Ascending aorta (tissue), 2 donors: ENCODE measurements at regions not wholly inside any gene's neighbourhood (a gene's known extent, or its start where the extent isn't known, plus 50 kb on each side); places are given as distances from the start of the nearest gene placed in this dataset.
A peak's percentile ranks its signal among the peaks of the same experiment; 100 is the strongest.

Source experiments
- DNase-seq, 2 donors: peaks; one replicate each; pipeline ENCODE4 v3.0.0-alpha.2; 2019; ENCODE audit warnings: low spot score in 2 of 2
- H3K27ac ChIP-seq, 2 donors: fragments of 200-600 bp; sonication (generic); one replicate each; pipeline ENCODE4 v1.5.1; 2016 to 2017; ENCODE audit warnings: mild to moderate bottlenecking in 1 of 2
- H3K27me3 ChIP-seq: fragments of 200-600 bp; sonication (generic); one replicate; pipeline ENCODE4 v1.5.1; 2017
- H3K36me3 ChIP-seq, 2 donors: fragments of 200-600 bp; sonication (generic); one replicate each; pipeline ENCODE4 v1.5.1; 2016
- H3K4me1 ChIP-seq, 2 donors: fragments of 200-600 bp; sonication (generic); one replicate each; pipeline ENCODE4 v1.5.1; 2016 to 2017; ENCODE audit warnings: mild to moderate bottlenecking in 1 of 2
- H3K4me3 ChIP-seq, 2 donors: fragments of 200-600 bp; sonication (generic); one replicate each; pipeline ENCODE4 v1.5.1; 2016 to 2017; ENCODE audit warnings: mild to moderate bottlenecking in 1 of 2
- H3K9me3 ChIP-seq, 2 donors: fragments of 200-600 bp; sonication (generic); one replicate each; pipeline ENCODE4 v1.5.1; 2016
- intact Hi-C: fragments of 100-400 bp; cut with DNase I; formaldehyde crosslinking; loops from one replicate; pipeline ENCODE4 v1.15.1; 2023
- TF ChIP-seq, protein P1 (sequence below), 3 experiments: fragments of 200-600 bp in 2 of 3; fragments of 450-650 bp in 1 of 3; sonication (generic) in 2 of 3; IDR thresholded peaks; one replicate each; pipeline ENCODE4 v1.5.1; 2016 to 2019; ENCODE audit warnings: antibody characterized with exemption in 3 of 3, mild to moderate bottlenecking in 1 of 3, moderate library complexity in 1 of 3

DNA sequence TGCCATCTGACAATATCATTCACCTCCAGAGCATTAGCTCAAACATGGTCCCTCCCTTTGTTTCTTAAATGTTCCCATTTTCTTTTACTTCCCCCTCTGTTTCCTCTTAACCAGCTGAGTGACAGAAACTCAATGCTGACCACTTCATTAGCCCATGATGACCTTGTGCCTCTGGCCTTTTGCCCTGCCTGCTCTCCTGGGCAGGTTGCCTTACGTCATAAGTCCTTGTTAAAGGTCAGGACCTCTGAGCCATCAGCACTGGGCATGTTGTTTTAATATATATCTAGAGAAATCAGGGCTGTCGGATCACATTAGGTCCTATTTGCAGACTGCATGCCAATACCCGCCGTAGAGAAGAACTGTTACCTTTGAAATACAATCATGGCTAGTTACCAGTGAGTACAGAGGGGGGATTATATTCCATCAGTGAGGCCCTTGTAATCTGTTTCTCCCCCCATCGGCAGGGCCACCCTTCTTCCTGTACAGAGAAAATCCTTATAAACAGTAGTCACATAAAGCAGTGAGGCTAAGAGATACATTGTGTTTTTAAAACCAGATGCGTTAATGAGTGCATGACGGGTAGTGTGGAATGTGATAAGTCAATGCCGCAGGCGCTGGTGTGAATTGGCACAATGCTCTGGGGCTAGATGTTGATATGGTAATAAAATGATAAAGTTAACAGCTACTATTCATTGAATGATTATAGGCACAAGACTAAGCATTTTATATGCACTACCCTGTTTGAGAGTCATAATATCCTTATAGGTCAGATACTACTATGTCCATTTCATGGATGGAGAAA lies 94.3 kb upstream of the ZFHX3 start:
- Histone ChIP-seq H3K4me3 (no peak overlapping the region), H3K36me3 (no peaks in the 10 kb centered on the region), H3K27me3 (no peaks in the 10 kb centered on the region), H3K4me1 (peaks cover 0 to 11% of the 10 kb centered on the region in 2 donors), H3K27ac (peak overlapping the region; percentile 80 to 89), H3K9me3 (no peaks in the 10 kb centered on the region)
- intact Hi-C loops = loop anchor here (5.0 kb wide), 1 partner anchor 75 kb away; no protein-coding TSS in a partner anchor
- TF ChIP-seq, protein P1, sequence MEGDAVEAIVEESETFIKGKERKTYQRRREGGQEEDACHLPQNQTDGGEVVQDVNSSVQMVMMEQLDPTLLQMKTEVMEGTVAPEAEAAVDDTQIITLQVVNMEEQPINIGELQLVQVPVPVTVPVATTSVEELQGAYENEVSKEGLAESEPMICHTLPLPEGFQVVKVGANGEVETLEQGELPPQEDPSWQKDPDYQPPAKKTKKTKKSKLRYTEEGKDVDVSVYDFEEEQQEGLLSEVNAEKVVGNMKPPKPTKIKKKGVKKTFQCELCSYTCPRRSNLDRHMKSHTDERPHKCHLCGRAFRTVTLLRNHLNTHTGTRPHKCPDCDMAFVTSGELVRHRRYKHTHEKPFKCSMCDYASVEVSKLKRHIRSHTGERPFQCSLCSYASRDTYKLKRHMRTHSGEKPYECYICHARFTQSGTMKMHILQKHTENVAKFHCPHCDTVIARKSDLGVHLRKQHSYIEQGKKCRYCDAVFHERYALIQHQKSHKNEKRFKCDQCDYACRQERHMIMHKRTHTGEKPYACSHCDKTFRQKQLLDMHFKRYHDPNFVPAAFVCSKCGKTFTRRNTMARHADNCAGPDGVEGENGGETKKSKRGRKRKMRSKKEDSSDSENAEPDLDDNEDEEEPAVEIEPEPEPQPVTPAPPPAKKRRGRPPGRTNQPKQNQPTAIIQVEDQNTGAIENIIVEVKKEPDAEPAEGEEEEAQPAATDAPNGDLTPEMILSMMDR (IDR thresholded peaks at IDR 0.05) = no peak
- no peak for DNase-seq

DNA sequence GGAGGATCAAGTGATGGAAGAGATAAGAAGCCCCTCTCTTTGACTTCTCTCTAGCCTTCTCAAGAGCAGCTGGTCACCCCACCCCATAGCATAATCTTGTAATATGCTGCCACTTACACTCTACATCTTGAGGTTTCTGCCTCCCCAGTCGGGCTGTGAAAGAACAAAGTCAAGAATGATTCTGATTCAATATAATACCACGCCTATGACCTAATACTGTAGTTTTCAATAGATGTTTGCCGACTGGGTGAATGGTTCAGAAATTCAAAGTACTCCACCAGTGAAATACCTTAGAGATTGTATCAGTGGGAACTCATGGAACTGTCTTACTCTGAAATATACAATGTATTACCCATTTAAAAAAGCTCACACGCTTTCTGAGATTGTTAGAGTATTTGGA lies 93.0 kb upstream of the ZFHX3 start:
- Histone ChIP-seq H3K9me3 (no peaks in the 10 kb centered on the region), H3K36me3 (no peaks in the 10 kb centered on the region), H3K27me3 (no peaks in the 10 kb centered on the region), H3K27ac (no peak overlapping the region), H3K4me1 (peaks cover 0 to 11% of the 10 kb centered on the region in 2 donors), H3K4me3 (no peak overlapping the region)
- TF ChIP-seq, protein P1 (IDR thresholded peaks at IDR 0.05) = no peak
- no peak for DNase-seq
- intact Hi-C loops = loop anchor here (5.0 kb wide), 1 partner anchor 74 kb away; no protein-coding TSS in a partner anchor

DNA sequence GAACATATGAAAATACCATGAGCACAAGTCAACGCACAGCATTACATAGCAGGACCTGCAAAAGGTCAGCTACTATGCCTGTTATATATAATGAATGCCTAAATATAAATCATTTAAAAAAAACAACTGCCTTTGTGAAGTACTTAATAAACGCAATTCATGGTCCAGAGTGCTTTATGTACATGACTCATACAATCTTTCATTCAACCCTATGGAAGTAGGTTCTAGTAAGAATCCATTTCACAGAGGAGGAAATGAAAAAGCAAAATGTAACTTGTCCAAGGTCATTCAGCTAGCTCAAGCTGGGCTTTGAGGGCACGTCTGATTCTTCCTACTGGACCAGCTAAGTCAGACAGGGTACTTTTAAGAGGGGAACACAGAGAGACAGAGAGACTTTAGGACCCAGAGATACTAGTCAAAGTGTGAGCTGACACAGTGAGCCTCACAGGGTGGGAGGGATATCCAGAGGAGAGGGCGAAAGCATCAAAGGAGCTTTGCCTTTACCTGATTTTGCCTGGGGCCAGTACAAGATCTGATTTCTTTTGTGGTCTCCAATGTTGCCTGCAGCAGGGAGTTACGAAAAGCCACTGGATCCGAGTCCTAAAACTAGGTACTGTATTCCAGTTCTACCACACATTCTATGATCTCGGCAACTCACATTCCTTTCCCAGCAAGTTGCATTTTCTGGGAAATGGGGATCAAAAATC lies 83.4 kb upstream of the ZFHX3 start:
- no peak for DNase-seq
- TF ChIP-seq, protein P1 (IDR thresholded peaks at IDR 0.05) = no peak
- Histone ChIP-seq H3K4me1 (no peaks in the 10 kb centered on the region), H3K36me3 (no peaks in the 10 kb centered on the region), H3K27me3 (no peaks in the 10 kb centered on the region), H3K27ac (no peak overlapping the region), H3K9me3 (no peaks in the 10 kb centered on the region), H3K4me3 (no peak overlapping the region)
- intact Hi-C loops = no loop called here

DNA sequence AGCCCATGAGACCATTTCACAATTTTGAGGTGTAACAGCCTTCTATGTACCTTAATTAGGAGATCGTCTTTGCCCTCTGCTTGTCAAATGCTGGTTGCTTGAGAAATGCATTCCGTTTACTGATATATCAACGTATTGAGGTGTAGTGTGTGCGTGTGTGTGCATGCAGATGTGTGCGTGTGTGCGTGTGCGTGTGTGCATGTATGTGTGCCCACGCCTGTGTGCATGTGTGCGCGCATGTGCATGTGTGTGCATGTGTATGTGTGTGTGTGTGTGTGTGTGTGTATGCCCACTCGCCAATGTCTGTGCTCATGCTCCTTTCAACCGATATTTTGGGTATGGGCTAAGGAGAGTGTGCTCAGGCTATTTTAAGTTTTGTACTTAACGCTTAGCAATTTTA lies 81.5 kb upstream of the ZFHX3 start:
- H3K27me3 ChIP-seq = no peaks in the 10 kb centered on the region
- TF ChIP-seq, protein P1 (IDR thresholded peaks at IDR 0.05) = no peak
- H3K4me3 ChIP-seq = no peak overlapping the region
- H3K27ac ChIP-seq = no peak overlapping the region
- intact Hi-C loops = no loop called here
- peaks cover 0 to 4% of the 10 kb centered on the region in 2 donors for H3K4me1 ChIP-seq
- DNase-seq = no peak
- no peaks in the 10 kb centered on the region for H3K36me3 ChIP-seq
- H3K9me3 ChIP-seq = no peaks in the 10 kb centered on the region

DNA sequence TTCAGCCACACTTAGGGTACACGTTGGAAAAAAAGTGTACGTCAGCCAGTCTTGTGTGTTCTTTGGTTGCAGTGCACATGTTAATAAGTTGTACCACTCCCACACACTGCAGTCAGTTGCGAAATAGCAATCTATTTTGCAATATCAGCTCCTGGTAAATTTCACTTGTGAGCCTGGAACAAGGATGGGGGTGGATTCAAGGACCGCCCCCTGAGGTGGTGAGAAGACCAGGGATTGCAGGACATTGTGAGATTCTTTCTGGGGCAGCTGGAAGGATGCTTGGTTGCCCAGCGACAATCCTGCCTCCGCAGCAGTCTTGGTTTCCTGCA lies 78.6 kb upstream of the ZFHX3 start:
- no peak for DNase-seq
- no peak overlapping the region for H3K4me3 ChIP-seq
- no peaks in the 10 kb centered on the region for H3K9me3 ChIP-seq

More for the DNA sequence above, 78.6 kb upstream of the ZFHX3 start:
- Histone ChIP-seq H3K36me3 (no peaks in the 10 kb centered on the region), H3K4me1 (peaks cover 5 to 11% of the 10 kb centered on the region in 2 donors), H3K27ac (no peak overlapping the region), H3K27me3 (no peaks in the 10 kb centered on the region)
- TF ChIP-seq, protein P1 (IDR thresholded peaks at IDR 0.05) = no peak
- intact Hi-C loops = no loop called here
